Lower lobe of right lung (tissue), 2 donors: ENCODE measurements at regions not wholly inside any gene's neighbourhood (a gene's known extent, or its start where the extent isn't known, plus 50 kb on each side); places are given as distances from the start of the nearest gene placed in this dataset.

Experiments used
- ATAC-seq, 2 donors: fragments of 200-7000 bp; cut with Tn5 transposase; one replicate each; pipeline ENCODE4 v1.9.1; 2020 to 2022; ENCODE audit warnings: mild to moderate bottlenecking in 2 of 2, moderate library complexity in 2 of 2
- DNase-seq: peaks from one replicate; pipeline ENCODE4 v3.0.0-alpha.2; 2020
- H3K27ac ChIP-seq: fragments of 200-600 bp; one replicate; pipeline ENCODE4 v1.8.0; 2022
- H3K27me3 ChIP-seq: fragments of 200-600 bp; one replicate; pipeline ENCODE4 v1.8.0; 2022; ENCODE audit warnings: low read depth
- H3K36me3 ChIP-seq: fragments of 200-600 bp; one replicate; pipeline ENCODE4 v1.8.0; 2022; ENCODE audit warnings: mild to moderate bottlenecking
- H3K4me1 ChIP-seq: fragments of 200-600 bp; one replicate; pipeline ENCODE4 v1.8.0; 2022
- H3K4me3 ChIP-seq: fragments of 200-600 bp; one replicate; pipeline ENCODE4 v1.8.0; 2022; ENCODE audit warnings: mild to moderate bottlenecking
- H3K9me3 ChIP-seq: fragments of 200-600 bp; one replicate; pipeline ENCODE4 v1.8.0; 2022
- intact Hi-C: fragments of 100-400 bp; cut with DNase I; formaldehyde crosslinking; loops from one replicate; pipeline ENCODE4 v1.11.0; 2022
- TF ChIP-seq, protein P1 (sequence below): fragments of 200-600 bp; IDR thresholded peaks from one replicate; pipeline ENCODE4 v1.8.0; 2022; ENCODE audit warnings: antibody characterized with exemption, mild to moderate bottlenecking
- donor health status: DM: no; HTN: yes; CAD: no; lungs with severe emphysema.

DNA sequence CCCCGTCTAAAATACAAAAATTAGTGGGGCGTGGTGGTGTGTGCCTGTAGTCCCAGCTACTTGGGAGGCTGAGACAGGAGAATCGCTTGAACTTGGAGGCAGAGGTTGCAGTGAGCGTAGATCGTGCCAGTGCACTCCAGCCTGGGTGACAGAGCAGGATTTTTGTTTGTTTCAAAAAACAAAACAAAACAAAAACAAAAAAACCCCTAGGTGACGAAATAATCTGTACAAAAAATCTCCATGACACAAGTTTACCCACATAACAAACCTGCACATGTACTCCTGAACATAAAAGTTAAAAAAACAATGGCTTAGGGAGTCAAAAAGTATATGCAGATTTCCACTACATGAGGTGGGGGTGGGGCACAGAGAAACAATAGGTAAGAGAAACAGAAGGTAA lies 140.5 kb upstream of the ASIC2 start:
- Histone ChIP-seq H3K9me3 (no peaks in the 10 kb centered on the region), H3K27me3 (no peaks in the 10 kb centered on the region), H3K27ac (no peak overlapping the region), H3K36me3 (no peaks in the 10 kb centered on the region), H3K4me3 (no peak overlapping the region), H3K4me1 (no peaks in the 10 kb centered on the region)
- ATAC-seq: no peak
- intact Hi-C loops: no loop called here
- DNase-seq: no peak
- TF ChIP-seq, protein P1, sequence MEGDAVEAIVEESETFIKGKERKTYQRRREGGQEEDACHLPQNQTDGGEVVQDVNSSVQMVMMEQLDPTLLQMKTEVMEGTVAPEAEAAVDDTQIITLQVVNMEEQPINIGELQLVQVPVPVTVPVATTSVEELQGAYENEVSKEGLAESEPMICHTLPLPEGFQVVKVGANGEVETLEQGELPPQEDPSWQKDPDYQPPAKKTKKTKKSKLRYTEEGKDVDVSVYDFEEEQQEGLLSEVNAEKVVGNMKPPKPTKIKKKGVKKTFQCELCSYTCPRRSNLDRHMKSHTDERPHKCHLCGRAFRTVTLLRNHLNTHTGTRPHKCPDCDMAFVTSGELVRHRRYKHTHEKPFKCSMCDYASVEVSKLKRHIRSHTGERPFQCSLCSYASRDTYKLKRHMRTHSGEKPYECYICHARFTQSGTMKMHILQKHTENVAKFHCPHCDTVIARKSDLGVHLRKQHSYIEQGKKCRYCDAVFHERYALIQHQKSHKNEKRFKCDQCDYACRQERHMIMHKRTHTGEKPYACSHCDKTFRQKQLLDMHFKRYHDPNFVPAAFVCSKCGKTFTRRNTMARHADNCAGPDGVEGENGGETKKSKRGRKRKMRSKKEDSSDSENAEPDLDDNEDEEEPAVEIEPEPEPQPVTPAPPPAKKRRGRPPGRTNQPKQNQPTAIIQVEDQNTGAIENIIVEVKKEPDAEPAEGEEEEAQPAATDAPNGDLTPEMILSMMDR: no peak

DNA sequence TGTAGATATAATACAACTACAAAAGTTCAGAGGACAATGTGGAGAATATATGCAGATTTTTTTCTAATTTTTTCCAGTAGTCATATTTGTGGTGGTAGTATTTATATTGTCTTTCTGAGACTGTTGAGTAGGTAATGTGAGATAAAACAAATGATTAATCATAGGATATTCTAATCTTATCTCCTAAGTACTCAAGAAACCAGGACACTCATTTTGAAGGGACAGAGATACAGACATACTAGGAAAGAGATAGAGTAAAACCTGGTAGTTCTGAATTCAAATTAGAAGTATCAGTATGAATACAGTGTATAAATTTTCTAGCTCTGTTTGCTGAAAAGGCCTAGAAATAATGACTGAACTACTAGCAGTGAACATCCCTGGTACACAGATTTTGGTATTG lies 141.7 kb upstream of the ASIC2 start:
- Histone ChIP-seq H3K4me1 (no peaks in the 10 kb centered on the region), H3K9me3 (no peaks in the 10 kb centered on the region), H3K36me3 (no peaks in the 10 kb centered on the region), H3K27me3 (no peaks in the 10 kb centered on the region), H3K27ac (no peak overlapping the region), H3K4me3 (no peak overlapping the region)
- no peak for ATAC-seq
- TF ChIP-seq, protein P1: no peak
- intact Hi-C loops: no loop called here
- no peak for DNase-seq

DNA sequence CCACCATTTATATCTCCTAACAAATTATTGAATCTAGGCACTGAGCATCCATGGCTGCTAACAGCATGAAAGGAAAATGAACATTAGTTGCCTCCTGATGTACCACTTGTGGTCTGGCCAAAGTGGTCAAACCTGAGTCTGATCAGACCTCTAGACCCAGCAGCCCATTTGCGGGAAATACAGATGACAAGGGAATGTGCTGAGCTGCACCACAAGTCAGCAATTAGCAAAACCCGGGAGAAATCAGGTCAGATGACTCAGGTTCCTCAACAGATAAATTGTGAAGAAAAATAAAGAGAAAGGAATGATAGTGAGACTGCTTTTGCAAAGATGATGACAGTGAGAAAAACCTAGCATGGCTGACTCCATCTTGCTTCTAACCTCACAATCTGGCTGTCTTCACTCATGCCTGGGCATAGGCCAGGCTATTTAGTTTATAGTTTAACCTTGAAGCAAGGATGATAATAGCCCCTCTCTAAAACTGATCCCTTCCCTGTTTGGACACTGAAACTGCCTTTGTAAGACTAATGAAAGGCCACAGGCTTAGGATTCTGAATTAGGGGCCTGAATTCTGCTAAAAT lies 142.7 kb upstream of the ASIC2 start:
- Histone ChIP-seq H3K27ac (no peak overlapping the region), H3K36me3 (no peaks in the 10 kb centered on the region), H3K9me3 (no peaks in the 10 kb centered on the region), H3K27me3 (no peaks in the 10 kb centered on the region), H3K4me1 (no peaks in the 10 kb centered on the region), H3K4me3 (no peak overlapping the region)
- TF ChIP-seq, protein P1: no peak
- intact Hi-C loops: no loop called here
- DNase-seq: no peak
- ATAC-seq: no peak

DNA sequence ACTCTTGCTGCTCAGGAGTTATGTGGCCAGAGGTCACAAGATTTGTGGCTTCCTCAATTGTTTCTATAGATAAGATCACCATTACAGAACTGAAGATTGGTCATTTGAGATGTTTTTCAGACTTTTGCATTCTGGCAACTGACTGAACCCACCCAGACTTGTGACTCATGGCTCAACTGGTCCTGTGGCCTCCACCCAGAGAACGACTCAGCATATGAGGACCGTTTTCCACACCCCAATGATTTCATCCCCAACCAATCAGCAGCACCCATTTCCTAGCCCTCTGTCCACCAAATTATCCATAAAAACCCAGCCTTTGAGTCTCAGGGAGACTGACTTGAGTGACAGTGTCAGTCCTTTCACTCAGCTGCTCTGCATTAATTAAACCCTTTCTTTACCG lies 143.2 kb upstream of the ASIC2 start:
- Histone ChIP-seq H3K4me3 (no peak overlapping the region), H3K27ac (no peak overlapping the region), H3K27me3 (no peaks in the 10 kb centered on the region), H3K4me1 (no peaks in the 10 kb centered on the region), H3K36me3 (no peaks in the 10 kb centered on the region), H3K9me3 (no peaks in the 10 kb centered on the region)
- DNase-seq (no peak), ATAC-seq (no peak)
- TF ChIP-seq, protein P1: no peak
- intact Hi-C loops: no loop called here

DNA sequence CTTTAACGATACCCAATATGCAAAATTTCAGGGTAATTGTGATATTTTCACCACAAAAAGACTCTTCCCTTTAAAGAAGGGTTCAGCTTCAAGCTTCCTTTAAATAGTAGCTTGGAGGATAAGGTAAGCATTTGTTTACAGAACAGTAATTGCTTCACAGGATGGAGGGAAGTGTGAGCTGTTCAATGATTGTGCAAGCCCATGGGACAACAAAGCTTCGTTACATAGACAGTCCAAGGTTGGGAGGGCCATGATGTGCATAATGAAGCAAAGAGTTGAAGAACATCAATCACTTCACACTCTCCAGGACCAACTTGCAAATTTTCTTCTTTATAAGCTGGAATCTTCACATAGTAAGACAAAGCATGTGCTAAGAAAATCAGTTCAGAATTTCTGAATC lies 145.0 kb upstream of the ASIC2 start:
- H3K27me3 ChIP-seq: no peaks in the 10 kb centered on the region
- intact Hi-C loops: no loop called here
- H3K4me3 ChIP-seq: no peak overlapping the region
- ATAC-seq (no peak), DNase-seq (no peak)
- no peaks in the 10 kb centered on the region for H3K4me1 ChIP-seq
- H3K9me3 ChIP-seq: peaks cover 3% of the 10 kb centered on the region
- TF ChIP-seq, protein P1: no peak
- no peaks in the 10 kb centered on the region for H3K36me3 ChIP-seq
- H3K27ac ChIP-seq: no peak overlapping the region

DNA sequence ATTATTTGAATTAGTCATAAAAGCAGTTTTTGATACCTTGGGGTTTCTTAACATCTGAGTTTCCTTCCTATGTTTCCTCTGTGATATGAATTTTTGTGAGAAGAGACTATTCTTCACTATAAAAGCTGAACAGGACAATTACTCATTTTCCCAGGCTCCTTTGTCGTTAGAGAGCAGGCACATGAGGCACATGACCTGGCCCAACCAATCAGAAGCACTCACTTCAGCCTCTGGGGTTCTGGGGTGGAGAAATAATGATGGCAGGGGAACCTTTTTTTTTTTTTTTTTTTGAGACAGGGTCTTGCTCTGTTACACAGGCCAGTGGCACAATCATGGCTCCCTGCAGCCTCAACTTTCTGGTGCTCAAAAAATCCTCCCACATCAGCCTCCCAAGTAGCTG lies 145.5 kb upstream of the ASIC2 start:
- Histone ChIP-seq H3K27ac (no peak overlapping the region), H3K4me3 (no peak overlapping the region), H3K27me3 (no peaks in the 10 kb centered on the region), H3K36me3 (no peaks in the 10 kb centered on the region), H3K4me1 (no peaks in the 10 kb centered on the region), H3K9me3 (peaks cover 3% of the 10 kb centered on the region)
- ATAC-seq (no peak), DNase-seq (no peak)
- TF ChIP-seq, protein P1: no peak
- intact Hi-C loops: no loop called here
